Hematopoietic multipotent progenitor cell treated with erythropoietin and hydrocortisone succinate and interleukin-3 and kit ligand, for 8 days (in vitro differentiated cells): ENCODE measurements at regions not wholly inside any gene's neighbourhood (a gene's known extent, or its start where the extent isn't known, plus 50 kb on each side); places are given as distances from the start of the nearest gene placed in this dataset.

Experiments used
- DNase-seq: peaks from one replicate; pipeline ENCODE4 v3.0.0-alpha.2; 2015

DNA sequence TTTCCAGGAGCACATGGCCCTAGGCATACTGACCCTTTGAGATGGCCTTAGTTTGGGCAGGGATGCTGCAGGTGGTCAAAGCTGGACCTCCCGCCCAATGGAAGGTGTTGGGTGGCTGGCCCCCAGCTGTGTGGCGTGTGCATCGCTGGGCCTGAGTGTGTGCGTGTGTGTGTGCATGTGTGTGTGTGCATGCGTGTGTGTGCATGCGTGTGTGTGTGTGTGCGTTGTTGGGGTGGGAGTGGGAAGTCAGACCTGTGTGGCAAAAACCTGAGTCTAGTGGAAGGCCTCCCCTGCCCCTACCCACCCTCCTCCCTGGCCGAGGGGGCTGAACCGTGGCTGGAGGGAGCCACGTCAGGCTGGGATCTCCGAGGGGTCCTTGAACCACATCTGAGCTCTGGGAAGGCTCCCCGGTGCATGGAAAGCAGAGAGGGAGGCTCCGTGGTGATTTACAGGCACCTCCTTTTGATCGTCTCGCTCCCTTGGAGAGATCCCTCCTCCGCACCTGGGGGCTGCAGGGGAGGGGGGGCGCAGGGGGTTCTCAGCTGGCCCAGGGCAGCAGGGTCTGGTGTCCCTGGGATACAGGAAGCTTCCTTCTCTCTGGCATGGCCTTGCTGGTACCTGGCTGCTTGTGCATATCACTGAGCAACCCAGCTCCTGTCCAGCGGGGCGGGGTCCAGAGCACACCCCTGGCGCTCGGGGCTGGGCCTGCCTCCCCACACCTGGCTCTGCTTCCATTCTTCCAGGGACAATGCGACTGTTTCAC lies 124.7 kb upstream of the WNT4 start:
- DNase-seq, result no peak

DNA sequence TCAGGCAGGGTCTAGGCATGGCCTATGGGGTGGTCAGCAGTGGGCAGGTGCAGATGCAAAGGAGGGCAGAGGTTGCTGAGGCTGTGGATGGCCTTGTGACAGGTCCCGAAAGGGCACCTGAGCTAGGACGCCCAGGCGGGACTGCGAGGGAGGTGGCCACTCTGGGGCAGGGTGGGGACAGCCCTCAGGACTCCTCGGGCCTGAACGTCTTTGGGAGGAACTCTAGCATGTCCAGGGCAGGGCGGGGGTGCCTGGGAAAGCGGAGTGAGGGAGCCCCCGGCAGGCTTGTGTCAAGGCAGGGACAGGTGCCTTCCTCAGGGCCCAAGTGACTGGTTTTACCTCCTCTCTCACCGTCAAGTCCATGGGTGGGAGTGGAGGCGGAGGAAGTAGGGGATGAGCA lies 125.4 kb upstream of the WNT4 start:
- DNase-seq, result no peak

DNA sequence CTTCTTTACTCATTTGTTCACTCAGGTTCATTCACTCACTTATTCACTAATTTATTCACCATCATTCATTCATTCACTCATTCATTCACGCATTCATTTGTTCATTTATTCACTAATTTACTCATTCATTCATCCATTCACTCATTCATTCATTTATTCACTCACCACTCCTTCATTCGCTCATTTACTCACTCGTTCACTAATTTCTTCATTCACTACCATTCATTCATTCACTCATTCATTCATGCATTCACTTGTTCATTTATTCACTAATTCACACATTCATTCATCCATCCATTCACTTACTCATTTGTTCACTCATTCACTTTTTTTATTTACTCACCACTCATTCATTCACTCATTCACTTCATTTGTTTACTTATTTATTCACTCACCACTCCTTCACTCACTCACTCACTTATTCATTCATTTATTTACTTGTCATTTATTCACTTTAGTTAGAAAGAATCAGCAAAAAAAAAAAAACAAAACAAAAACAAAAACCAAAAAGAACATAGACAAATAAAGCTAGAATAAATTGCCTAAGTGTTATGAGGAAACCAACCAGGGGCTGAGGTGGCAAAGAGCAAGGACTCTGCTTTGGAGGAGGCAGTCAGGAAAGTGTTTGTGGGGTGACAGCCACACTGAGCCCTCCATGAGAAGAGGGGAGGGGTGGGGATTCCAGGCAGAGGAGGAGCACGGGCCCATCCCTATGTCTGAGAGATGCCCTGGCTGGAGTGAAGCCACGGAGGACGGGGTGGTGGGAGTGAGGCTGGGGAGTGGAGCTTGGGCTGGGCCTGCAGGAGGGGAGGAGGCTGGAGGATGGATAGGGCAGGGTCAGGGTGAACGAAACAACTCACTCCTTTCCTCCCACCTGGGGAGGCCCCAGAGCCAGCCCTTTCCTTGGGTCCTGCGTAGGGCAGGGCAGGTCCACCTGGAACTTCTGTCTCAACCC lies 129.2 kb upstream of the WNT4 start:
- DNase-seq, result no peak

DNA sequence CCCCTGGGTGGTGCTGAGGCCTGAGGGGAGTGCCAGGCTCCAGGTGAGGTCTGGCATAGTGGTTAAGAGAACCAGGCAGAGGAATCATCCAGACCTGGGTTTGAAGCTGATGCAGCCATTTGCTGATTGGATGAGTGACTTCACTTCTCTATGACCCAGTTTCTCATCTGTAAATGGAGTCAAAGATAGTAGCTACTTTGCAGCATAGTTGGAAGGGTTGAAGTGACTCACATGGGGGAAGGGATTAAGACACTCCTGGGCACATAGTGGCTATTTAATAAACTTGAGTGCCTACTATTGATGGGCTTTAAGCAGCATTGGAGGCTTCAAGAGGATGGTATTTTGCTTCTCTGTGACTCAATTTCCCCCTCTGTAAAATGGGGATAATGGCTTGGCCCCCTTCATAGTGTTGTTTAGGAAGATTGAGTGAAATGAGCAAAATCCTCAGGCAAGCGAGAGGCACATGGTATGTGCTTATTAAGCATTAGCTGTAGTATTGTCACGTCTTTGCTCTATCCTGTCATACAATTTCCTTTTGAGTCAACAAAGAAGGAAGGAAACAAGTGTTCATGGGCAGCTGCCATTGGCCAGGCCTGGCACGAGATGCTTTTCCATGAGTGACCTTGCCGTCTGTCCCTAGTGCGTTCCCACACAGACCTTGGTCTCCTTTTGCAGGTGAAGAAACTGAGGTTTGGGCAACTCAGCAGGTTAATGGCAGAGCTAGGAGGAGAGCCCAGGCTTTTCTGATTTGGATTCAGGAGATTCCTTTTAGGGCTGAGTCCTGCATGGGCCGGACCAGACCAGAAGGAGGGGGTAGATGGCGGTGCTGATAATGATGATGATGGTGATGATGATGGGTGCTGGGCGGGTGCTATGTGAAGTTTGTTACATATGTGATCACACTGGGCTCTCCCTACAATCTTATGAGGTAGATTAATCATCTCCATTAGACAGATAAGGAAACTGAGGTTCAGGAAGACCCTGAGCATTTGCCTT lies 131.1 kb upstream of the WNT4 start:
- no peak for DNase-seq

DNA sequence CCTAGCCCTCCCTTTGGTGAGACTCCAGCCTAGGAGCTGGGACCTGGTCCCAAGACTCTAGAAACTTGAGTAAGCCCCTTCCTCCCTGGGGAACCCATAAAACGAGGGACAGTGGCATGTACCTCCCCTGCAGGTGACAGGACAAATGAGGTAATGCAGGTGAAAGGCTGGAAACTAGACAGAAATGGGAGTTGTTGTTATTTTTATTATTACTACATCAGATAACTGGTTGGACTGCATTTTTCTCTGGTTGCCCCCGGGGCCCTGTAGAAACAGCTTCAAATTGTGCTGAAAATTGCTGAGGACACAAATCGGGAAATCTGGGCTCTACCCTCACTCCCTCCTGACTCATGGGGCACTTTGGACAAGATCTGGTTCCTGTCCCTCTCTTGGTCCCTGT lies 132.3 kb upstream of the WNT4 start:
- DNase-seq, result no peak

DNA sequence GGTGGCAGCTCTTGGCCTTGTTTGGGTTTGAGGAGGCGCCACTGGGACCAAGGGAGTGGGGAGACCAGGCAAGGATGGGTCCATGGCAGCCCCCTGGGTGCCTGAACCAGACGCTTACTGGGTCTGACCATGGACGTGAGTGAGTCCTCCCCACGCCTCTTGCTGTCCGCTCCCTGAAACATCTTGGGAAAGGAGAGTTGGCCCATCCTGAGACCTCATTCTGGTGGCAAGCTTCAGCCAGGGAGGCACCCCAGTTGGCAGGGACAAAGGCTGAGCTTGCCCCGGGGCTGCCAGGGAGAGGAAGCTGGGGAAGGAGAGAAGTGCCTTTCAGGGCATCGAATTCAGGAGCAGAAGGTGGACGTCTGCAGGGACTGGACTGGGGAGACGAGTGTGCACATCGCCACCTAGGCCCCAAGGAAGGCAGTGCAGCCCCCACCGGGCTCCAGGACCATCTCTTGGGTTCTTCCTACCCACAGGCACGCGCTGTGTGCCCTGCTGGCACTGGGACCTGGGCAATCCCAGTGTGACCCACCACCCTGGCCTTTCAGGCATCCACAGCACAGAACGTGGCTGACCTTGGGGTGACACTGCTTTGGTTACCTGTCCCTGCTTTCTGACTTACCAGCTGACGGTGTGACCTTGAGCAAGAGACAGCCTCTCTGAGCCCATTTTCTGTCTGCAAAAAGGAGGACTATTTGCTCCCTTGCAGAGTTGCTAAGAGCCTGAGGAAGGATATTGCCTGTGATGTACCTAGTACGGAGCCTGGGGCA lies 132.9 kb upstream of the WNT4 start:
- peak; percentile 39 for DNase-seq

DNA sequence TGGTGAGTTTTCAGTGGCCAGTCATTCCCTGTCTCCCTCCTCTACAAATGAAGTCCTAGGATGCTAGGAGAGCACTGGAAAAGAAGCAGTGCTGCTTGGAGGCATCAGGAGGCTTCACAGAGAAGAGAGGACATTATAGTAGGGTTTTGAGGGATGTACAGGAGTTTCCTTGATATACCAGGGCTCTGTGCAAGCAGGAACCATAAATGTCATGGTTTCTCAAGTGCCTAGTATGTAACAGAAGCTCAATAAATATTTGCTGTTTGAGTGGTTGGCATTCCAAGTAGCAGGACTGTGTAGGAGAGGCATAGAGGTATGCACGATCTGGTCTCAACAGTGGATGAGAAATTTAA lies 133.5 kb upstream of the WNT4 start:
- DNase-seq, result no peak

DNA sequence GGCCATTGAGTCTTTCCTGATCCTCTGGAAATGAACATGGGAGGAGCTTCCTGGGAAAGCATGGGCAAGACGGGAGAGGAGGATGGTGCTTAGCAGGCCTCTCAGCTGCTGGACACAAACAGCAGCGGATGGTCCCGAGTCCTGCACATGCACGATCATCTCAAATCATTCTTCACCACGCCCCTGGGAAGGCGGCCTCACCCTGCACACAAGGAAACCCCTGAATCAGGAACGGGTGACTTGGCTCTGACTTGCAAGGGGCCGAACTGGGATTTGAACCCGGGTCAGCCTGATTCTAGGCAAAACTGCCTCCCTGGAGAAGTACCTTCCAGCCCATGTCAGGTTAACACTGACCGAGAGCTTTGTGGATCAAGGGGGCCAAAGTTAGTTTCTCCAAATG lies 134.8 kb upstream of the WNT4 start:
- no peak for DNase-seq

DNA sequence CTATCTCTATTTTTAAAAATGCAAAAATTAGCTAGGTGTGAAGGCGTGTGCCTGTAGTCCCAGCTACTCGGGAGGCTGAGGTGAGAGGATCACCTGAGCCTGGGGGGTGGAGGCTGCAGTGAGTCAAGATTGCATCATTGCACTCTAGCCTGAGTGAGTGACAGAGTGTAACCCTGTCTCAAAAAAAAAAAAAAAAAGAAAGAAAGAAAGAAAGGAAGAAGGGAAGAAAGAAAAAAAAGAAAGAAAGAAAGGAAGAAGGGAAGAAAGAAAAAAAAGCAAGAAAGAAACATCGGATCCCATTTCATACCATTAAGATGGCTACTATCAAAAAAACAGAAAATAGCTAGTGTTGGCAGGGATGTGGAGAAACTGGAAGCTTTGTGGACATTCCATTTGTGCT lies 136.8 kb upstream of the WNT4 start:
- no peak for DNase-seq

DNA sequence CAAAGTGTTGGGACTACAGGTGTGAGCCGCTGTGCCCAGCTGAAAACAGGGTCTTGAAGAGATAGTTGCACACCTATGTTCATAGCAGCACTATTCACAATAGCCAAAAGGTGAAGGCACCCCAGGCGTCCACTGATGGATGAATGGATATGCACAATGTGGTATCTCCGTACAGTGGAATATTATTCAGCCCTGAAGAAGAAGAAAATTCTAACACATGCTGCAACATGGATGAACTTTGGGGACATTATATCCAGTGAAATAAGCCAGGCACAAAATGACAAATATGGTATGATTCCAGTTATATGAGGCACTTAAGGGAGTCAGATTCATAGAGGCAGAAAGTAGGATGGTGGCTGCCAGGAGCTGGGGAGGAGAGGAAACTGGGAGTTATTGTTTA lies 137.6 kb upstream of the WNT4 start:
- DNase-seq, result no peak

DNA sequence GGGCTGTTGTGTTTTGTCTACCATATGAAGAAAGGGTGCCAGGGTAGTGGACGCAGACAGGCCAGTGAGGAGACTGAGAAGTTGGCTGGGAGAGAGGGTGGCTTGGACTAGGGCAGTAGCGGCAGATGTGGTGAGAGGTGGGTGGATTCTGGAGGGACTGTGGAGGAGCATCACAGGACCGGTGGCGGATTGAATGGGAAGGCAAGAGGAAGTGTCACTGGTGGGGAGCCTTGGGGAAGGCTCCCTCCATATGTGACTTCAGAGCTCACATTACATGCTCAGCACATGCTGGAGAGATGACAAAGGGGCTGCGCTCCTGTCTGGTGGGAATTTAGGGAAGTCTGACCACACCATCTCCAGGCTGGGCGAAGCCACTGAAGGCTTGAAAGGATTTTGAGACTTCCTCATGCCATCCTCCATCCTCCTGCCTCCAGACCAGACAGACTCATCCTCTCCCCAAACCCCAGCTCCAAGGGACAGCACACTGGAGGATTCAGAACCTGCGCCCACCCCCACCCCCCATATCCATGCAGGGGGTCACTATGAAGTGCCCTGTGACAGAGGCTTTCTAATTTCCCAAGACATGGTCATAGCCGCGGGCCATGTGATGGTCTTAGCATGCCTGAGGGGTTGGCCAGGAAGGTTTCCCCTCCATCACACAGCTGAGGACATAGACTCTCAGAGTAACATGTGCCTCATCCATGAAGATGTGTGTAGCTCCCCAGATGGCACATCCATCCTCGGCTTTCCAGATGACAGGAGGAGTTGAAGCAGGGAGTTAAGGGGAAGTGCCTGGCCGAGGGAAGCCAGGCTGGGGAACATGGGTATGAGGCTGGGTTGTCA lies 138.8 kb upstream of the WNT4 start:
- DNase-seq, result no peak

DNA sequence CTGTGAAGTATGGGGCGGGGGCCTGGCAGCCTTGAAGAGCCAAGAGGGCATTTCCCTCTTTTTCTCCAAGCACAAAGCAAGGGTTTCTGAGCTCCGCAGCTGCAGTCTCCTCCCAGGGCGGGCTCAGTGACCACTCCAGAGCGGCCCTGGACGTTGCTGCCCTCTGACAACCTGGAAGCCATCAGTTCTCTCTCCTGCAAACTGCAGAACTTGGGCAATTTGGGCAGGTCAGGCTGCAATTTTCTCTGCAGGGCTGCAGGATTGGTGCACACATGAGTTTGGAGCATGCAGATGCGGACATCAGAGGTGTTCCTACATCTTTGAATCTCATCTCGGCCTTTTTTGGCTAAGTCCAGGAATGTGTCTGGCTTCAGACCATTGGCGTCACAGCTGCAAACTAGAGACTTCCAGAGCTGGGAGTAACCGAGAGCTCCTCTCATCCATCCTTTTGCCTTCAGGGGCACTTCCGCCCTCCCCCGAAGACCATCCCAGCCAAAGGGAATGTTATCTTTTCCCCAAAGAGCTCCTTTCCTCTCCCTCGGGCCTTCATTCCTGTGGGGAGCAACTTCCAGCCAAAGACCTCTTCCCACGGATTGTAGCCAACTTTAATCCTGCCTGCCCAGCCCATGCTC lies 139.6 kb upstream of the WNT4 start:
- DNase-seq, result no peak

DNA sequence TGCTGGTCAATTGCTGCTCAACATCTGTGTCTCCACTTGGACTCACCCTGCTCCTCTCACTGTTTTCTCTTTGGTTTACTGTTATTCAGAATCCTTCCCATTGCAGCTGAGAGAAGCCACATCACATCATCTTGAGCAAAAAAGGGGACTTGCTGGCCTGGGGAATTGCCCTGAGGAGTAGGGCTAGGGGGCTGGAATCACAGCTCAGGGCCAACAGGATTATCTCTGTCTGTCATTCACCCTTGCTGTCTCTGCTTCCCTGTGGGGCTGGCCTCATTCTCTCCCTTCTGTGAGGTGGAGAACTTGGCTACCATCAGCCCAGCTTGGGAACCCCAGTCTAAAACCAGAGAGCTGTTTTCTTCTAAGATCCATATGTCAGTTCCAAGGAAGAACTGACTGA lies 140.7 kb upstream of the WNT4 start:
- DNase-seq, result no peak

DNA sequence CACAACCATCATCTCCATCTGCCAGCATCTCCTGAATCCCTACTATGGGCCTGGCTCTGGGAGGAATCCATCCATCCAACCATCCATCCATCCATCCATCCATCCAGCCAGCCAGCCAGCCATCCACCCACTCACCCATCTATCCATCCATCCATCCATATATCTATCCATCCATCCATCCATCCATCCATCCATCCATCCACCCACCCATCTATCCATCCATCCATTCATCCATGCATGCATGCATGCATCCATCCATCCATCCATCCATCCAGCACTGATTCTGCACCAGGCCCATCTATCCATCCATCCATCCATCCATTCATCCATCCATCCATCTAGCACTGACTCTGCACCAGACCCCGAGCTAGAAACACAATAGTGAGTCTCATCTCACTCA lies 141.3 kb upstream of the WNT4 start:
- no peak for DNase-seq

DNA sequence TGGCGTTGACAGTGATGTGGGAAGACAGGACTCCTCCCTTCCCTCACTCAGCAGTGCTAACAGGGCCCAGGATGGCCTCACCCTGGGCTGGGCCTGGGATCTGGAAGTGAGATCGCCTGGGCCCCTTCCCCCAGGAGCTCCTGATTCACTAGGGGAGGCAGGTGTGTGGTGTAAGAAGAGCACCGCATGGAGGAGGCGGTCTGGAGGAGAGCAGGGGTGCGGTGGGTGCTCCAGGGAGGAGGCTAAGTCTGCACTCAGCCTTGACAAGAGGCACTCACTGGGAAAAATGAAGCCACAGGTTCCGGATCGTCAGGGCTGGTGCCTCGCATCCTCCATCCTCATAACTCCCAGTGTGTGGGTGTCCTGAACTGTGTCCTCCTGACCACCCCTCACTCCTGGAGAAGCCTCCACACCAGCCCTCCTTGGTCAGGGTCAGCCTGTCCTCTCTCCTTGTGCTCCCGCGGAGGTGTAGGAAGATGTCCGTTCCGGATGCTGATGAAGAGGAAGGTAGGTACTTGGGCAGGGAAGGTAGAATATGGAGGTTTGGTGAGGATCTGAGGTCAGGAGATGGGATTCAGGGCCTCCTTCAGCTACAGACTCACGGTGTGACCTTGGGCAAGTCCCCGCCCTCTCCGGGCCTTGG lies 142.1 kb upstream of the WNT4 start:
- DNase-seq, result no peak

DNA sequence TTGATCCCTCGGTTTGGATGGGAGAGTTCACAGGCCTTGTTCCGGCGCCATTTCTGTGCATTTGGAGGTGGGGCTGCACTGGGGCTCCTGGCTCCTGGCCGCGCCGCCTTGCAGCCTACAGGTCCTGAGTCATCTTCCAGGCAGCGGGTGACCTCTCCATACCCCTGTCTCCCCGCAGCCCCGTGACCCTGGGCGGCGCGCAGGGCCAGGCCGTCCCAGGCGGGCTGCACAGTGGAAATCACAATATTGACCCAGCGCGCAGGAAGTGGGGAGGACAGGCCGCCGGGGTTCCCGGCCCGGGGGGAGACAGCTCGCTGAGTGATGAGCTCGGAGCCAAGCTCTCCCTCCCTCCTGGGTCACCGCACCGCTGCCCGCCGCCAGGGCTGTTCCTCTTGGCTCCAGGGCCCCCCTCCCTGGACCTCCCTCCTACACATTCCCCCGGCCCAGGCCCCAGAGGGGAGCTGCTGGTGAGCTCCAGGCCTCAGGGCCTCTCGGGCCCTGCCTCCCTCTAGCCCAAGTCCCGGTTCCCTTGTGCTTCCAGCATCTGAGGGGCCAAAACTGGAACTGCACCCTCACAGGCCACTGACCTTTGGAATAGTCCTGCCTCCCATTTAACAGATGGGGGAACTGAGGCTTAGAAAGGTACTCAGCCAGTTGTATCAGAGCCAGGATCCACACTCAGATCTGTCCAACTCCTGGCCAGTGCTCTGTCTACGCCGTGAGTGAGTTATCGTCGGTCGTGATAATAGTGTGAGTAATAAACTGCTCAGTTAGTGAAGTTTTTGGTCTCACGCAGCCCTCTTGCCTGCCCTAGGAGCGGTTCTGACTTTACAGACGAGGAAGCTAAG lies 142.9 kb upstream of the WNT4 start:
- no peak for DNase-seq

DNA sequence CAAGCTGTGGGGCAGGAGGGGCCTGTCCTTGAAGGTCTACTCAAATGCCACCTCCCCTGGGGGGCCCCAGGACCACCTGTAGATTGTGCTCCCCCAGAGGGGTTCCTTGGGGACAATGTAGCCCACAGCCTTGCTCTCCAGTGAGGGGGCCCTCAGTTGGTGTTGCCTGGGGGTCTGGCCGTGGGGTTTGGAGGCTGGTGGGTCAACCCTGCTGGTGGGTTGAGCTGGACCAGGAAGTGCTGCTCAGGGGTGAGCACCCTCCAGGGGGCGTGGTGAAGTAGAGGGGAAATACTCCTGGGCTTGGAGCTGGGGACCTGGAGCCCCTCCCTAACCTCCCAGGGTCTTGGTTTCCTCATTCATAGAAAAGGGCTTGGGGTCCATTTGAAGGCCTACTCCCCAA lies 143.6 kb upstream of the WNT4 start:
- DNase-seq, result no peak

DNA sequence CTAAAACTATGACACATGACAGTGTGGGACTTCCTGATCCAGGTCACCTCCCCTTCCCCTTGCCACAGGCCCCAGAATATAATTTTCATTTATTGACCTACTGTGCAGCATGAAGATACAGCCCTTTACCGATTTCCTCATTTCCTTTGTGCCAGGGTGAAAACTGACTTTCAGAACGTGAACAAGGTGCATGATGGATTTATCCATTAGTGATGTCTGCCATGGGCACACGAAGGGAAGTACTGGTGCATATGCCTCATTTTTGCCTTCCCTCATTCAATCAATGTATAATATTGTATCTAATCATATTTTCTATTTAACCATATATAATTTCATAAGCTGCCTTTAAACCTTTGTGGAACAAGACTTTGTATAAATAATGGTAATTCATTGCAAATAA lies 144.4 kb upstream of the WNT4 start:
- no peak for DNase-seq

DNA sequence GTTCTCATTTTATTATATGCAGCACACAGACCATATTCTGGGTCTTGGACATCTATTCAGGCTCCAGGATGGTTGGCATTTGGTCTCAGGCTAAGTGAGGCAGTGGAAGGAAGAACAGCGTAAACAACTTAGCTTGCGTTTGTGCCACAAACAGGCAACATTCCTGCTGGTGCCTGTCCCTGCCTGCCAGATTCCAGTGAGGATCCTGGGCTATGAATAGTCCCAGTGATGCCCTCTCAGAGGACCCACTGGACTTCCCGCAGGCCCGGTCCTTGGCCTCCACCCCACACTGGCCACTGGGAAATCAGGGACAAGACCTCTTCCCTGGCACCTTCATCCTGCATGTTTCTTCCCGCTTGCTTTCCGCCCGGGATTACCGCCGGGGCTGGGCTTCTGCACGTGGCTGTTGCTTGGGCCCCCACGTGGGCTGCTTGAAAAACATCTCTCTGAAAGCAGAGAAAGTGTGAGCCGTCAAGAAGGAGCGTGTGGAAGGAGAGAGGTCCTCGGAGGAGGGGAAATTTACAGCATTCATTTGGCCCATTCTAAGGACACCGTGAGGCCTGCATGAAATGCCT lies 145.1 kb upstream of the WNT4 start:
- DNase-seq, result no peak
